Stomach smooth muscle (tissue), 2 donors: ENCODE measurements at regions not wholly inside any gene's neighbourhood (a gene's known extent, or its start where the extent isn't known, plus 50 kb on each side); places are given as distances from the start of the nearest gene placed in this dataset.

Source experiments
- H3K27ac ChIP-seq: one replicate; pipeline ENCODE4 v1.7.0; 2013; ENCODE audit warnings: mild to moderate bottlenecking, low read length, inconsistent platforms
- H3K27me3 ChIP-seq, 2 donors: one replicate each; pipeline ENCODE4 v1.7.0; 2013; ENCODE audit warnings: low read length in 2 of 2; ENCODE audit not compliant: insufficient read depth in 2 of 2, control insufficient read depth in 1 of 2
- H3K36me3 ChIP-seq, 2 donors: one replicate each; pipeline ENCODE4 v1.7.0; 2013; ENCODE audit warnings: low read length in 2 of 2; ENCODE audit not compliant: control insufficient read depth in 2 of 2, insufficient read depth in 2 of 2
- H3K4me1 ChIP-seq: one replicate; pipeline ENCODE4 v1.7.0; 2013; ENCODE audit warnings: low read length; ENCODE audit not compliant: control insufficient read depth, insufficient read depth
- H3K4me3 ChIP-seq, 2 donors: one replicate each; pipeline ENCODE4 v1.7.0; 2013; ENCODE audit warnings: low read length in 2 of 2
- H3K9ac ChIP-seq, 2 donors: one replicate each; pipeline ENCODE4 v1.7.0; 2013; ENCODE audit warnings: low read length in 2 of 2, mild to moderate bottlenecking in 1 of 2
- H3K9me3 ChIP-seq, 2 donors: one replicate each; pipeline ENCODE4 v1.7.0; 2013; ENCODE audit warnings: low read length in 2 of 2; ENCODE audit not compliant: control insufficient read depth in 2 of 2
- donor health status: healthy.
- donor health status: Pancreatic carcinoma.

DNA sequence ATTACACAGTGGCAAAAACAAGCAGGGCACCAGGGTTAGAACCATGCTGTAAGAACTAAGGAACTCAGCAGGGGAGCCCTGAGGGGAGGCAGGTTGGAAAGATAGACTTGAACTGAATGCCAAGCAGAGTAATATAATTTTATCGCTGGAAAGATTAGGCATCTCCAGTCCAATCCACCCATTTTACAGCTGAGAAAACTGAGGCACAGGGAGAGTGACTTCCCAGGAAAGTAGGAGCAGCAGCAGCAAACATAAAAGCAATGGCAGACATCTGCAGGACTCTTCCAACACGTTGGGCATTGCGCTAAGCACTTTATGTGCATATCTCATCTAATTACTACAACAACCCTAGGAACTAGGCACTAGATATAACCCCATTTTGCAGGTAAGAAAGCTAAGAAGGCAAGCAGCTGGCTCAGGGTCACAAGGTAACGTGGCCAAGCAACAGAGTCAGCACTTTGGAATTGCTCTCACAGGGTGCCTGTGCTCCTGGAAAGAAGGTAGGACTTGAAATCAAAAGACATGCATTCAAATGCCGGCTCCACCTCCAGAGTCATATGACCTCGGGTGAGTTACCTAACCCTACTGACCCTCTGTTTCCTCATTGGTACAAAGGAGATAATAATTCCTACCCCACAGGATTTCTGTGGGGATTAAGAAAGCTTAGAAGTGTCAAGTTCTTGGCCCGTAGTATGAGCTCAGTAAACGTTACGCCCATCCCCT, 215.3 kb downstream of the BARX2 start:
- Histone ChIP-seq H3K36me3 (no peaks in the 10 kb centered on the region), H3K4me3 (no peak overlapping the region)

DNA sequence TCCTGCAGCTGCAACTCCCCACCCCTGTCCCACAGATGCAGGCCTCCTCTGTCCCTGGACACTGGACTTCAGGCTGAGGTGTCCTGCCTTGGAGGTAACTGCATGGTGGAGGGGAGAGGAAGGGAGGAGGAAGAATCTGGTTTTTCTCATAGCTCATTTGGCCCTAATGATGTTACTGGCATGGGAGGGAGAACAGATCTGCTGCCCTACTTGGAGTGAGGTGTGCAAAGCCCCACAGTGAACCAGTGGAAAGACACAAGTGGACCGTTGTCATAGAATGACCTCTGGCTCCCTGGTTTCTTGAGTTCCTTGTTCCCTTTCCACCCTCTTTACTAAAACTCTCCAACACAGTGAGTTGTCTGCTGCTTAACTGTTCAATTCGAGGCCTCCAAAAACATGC, 215.9 kb downstream of the BARX2 start:
- Histone ChIP-seq H3K27ac (no peak overlapping the region), H3K4me1 (peaks cover 3% of the 10 kb centered on the region), H3K9ac (no peak overlapping the region), H3K9me3 (no peaks in the 10 kb centered on the region), H3K27me3 (peaks cover 2 to 5% of the 10 kb centered on the region in 2 donors), H3K36me3 (no peaks in the 10 kb centered on the region), H3K4me3 (no peak overlapping the region)

More for the DNA sequence above, 215.3 kb downstream of the BARX2 start:
- H3K9ac ChIP-seq = no peak overlapping the region
- H3K9me3 ChIP-seq = no peaks in the 10 kb centered on the region
- peaks cover 3% of the 10 kb centered on the region for H3K4me1 ChIP-seq
- H3K27ac ChIP-seq = no peak overlapping the region
- H3K27me3 ChIP-seq = peaks cover 0 to 4% of the 10 kb centered on the region in 2 donors

DNA sequence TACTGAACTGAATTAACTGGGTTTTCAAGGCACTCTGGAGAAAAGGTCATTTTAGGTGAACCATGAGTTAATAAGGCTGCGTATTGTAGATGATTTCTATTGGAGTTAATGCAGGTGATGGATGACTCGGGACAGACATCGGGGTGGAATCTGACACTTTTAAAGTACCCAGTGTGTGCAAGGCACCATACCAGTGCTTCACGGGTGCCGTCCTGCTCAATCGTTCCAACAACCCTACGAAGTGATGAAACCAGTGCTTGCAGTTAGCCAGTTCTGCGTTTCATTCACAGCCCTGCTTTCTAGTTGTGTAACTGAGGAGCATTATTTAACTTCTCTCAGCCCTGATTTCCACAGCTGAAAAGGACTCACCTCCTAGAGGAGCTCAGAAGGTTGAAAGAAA, 216.5 kb downstream of the BARX2 start:
- Histone ChIP-seq H3K9ac (no peak overlapping the region), H3K9me3 (no peaks in the 10 kb centered on the region), H3K27ac (no peak overlapping the region), H3K4me3 (no peak overlapping the region), H3K27me3 (peaks cover 3 to 5% of the 10 kb centered on the region in 2 donors), H3K36me3 (no peaks in the 10 kb centered on the region), H3K4me1 (peaks cover 3% of the 10 kb centered on the region)

DNA sequence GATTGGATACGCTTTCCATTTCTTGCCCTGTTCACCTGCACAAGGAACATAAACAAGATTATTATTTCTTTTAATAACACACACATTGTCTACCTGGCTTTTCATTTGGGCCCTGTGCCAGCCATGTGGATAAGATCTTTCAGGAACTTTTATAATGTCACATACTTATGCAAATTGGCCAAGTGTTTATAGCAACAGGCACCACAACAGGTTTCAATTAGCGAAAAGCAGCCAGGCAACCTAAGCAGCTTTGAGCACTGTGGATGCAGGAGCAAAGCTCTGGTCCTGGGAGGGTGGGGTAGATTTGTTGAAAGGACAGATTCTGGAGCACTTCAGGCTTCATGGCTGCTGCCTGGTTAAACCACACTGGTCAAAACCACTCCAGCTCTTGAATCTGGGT, 217.4 kb downstream of the BARX2 start:
- H3K36me3 ChIP-seq = no peaks in the 10 kb centered on the region
- H3K27me3 ChIP-seq = peaks cover 3 to 5% of the 10 kb centered on the region in 2 donors
- no peak overlapping the region for H3K9ac ChIP-seq
- no peak overlapping the region for H3K27ac ChIP-seq
- no peak overlapping the region for H3K4me3 ChIP-seq
- no peaks in the 10 kb centered on the region for H3K9me3 ChIP-seq
- H3K4me1 ChIP-seq = peaks cover 3% of the 10 kb centered on the region

DNA sequence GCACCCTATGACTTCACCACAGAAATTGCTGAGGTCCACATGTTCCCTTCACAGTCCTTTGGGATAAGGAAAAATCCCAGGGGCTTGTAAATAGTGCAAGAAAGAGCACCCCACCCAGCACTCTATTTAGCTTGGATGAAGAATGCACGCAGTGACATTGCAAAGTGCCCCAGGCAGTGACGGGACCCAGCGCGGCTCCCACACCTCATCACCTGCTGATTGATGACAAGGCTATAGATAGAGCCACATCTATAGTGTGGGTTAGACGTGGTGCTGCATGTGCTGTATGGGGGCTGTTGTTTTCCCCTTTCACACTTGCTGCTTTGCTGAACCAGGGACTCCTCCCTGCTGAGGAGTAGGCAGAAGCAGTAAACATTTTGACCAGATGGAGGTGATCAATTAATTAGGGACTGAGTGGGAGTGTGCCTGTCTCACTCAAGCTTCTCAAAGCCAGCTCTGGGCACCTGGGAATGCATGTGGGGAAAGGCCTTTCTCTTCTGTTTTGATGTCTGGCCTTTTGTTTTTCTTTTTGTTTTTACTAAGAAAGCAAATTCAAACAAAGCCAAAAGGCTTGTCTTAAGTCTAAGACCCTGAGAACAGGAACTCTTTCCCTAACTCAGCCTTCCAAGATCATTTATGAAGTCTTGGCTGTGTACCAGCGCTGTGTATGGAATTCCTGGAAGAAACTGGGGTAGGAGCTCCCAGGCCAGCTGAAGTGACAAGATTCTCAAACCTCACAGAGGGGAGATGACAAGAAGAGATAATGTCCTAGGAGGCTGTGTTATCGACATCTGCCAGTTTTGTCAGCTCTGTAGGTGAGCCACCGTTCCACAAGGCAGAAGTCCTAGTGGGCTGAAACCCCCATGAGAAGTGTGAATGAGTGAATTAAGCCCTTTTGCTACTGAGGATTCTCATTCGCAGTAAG, 219.7 kb downstream of the BARX2 start:
- H3K4me1 ChIP-seq = peaks cover 3% of the 10 kb centered on the region
- H3K9ac ChIP-seq = no peak overlapping the region
- peaks cover 3 to 5% of the 10 kb centered on the region in 2 donors for H3K27me3 ChIP-seq
- no peak overlapping the region for H3K27ac ChIP-seq
- H3K4me3 ChIP-seq = no peak overlapping the region
- no peaks in the 10 kb centered on the region for H3K36me3 ChIP-seq
- H3K9me3 ChIP-seq = peaks cover 0 to 4% of the 10 kb centered on the region in 2 donors

DNA sequence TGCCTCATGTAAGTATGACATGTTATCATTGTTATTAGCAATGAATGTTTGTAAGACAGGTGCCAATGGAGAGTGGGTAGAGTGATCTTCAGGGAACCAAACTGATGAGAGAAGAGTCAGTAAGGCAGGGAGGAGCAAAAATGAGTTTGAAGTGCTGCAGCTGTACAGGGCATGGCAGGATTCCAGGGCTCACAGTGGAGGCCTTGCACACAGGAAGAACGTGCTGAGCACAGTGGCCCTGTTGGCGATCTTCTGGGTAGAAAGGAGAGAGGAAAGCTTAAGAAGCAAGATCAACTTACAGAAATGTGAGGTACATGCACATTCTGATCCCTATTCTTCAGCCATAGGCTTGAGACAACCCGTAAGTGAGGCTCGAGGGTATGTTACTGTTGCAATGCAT, 219.3 kb upstream of the TMEM45B start:
- peaks cover 3 to 5% of the 10 kb centered on the region in 2 donors for H3K27me3 ChIP-seq
- peaks cover 3% of the 10 kb centered on the region for H3K4me1 ChIP-seq
- H3K27ac ChIP-seq = no peak overlapping the region
- no peak overlapping the region for H3K9ac ChIP-seq
- H3K36me3 ChIP-seq = no peaks in the 10 kb centered on the region
- H3K9me3 ChIP-seq = peaks cover 0 to 4% of the 10 kb centered on the region in 2 donors
- no peak overlapping the region for H3K4me3 ChIP-seq

DNA sequence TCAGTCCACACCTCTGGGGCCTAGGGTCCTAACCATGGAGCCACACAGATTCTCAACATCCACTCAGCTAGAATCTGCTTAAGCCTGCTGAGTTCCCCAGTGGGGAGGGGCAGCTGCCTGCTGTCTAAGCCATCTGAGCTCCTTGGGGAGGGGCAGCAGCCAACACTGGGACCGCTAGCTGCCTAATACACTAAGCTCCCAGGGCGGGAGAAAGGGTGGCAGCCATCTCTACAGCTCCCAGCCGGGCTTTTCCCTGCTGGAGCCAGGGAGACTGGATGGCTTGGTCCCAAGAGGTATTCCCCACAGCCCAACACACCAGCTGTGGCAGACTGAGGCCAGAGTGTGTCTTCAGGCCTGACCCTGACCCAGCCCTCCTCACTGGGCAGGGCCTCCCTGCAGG, 217.3 kb upstream of the TMEM45B start:
- no peaks in the 10 kb centered on the region for H3K4me1 ChIP-seq
- peaks cover 0 to 4% of the 10 kb centered on the region in 2 donors for H3K9me3 ChIP-seq
- no peak overlapping the region for H3K9ac ChIP-seq
- no peak overlapping the region for H3K4me3 ChIP-seq
- no peak overlapping the region for H3K27ac ChIP-seq
- no peaks in the 10 kb centered on the region for H3K36me3 ChIP-seq
- H3K27me3 ChIP-seq = peaks cover 3 to 5% of the 10 kb centered on the region in 2 donors

DNA sequence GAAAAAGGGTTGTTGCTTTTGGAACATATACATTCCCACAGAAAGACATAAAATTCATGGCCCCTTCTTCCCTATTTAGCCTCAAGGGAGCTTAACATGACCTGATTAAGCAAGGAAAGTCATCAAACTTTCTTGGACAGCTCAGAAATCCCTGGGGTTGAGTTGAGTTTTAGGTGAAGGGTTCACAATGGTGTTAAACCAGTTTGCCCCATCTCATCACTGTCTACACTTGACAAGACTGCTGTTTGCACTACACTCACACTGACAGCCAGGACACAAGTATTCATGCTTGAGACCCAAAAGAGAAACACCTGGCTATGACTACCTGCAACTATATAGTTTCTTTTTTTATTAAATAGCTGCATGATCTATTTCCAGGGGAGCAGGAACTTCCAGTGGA, 209.8 kb upstream of the TMEM45B start:
- Histone ChIP-seq H3K9ac (no peak overlapping the region), H3K36me3 (no peaks in the 10 kb centered on the region), H3K4me1 (no peaks in the 10 kb centered on the region), H3K27me3 (no peaks in the 10 kb centered on the region), H3K27ac (no peak overlapping the region), H3K9me3 (no peaks in the 10 kb centered on the region), H3K4me3 (no peak overlapping the region)

DNA sequence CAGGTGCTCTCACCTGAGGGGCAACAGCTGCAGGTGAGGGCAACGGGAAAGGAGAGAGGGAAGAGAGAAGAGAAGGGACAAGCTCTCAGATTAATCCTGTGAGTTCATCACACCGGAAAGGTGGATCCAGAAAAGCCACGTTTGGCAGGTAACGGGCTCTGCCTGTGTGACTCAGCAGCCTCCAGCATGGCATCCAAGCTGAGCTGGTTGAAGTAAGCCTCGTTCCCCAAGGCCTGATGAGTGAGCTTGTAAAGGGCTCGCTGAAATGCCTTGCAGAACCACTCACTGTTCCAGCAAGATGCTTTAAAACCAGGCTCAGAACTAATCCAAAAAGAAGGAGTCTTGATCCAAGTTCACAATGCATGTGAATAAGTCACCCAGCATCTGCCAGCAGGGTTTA, 206.9 kb upstream of the TMEM45B start:
- Histone ChIP-seq H3K4me3 (no peak overlapping the region), H3K9ac (no peak overlapping the region), H3K36me3 (no peaks in the 10 kb centered on the region), H3K27ac (no peak overlapping the region), H3K27me3 (no peaks in the 10 kb centered on the region), H3K9me3 (no peaks in the 10 kb centered on the region), H3K4me1 (no peaks in the 10 kb centered on the region)

DNA sequence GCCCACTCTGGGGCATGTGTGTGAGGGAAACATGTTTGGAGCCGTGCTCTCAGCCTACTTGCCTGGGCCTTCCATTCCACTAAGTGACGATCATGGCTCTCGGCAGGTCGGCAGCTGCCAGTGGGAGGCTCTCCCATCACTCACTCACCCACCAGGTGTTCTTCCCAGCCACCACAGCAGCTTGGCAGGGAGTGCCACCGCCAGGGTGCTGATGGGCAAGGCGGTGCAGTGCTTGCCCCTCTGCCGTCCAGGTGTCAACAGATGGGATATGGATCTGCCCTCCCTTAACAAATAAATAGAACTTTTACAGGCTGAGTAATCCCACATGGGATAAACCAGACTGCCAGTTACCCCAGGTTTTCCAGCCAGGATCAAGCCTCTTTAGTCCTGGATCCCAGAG, 205.5 kb upstream of the TMEM45B start:
- Histone ChIP-seq H3K4me1 (no peaks in the 10 kb centered on the region), H3K4me3 (no peak overlapping the region), H3K27ac (no peak overlapping the region), H3K27me3 (no peaks in the 10 kb centered on the region), H3K9me3 (no peaks in the 10 kb centered on the region), H3K9ac (no peak overlapping the region), H3K36me3 (no peaks in the 10 kb centered on the region)

DNA sequence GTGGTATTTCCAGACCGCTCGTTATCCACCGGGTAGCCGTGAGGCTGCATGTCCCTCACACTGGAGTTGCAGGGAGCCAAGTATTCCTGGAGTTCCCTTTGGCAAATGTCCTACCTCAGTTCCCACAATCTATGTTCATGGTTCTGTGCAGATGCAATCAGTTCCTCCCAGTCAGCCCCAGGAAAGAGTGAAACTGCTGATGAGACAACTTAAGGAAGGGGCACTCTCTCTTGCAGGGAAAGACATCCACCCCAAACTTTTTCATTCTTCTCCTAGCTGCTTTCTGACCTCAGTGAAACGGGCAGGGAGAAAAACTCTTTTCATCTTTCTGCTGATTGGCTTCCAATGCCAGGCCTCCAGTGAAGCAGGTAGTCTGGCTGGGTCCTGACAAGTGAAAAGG, 205.1 kb upstream of the TMEM45B start:
- Histone ChIP-seq H3K27me3 (no peaks in the 10 kb centered on the region), H3K4me1 (no peaks in the 10 kb centered on the region), H3K9me3 (no peaks in the 10 kb centered on the region), H3K9ac (no peak overlapping the region), H3K4me3 (no peak overlapping the region), H3K36me3 (no peaks in the 10 kb centered on the region), H3K27ac (no peak overlapping the region)
